Lower lobe of right lung (tissue), 2 donors: ENCODE measurements at regions not wholly inside any gene's neighbourhood (a gene's known extent, or its start where the extent isn't known, plus 50 kb on each side); places are given as distances from the start of the nearest gene placed in this dataset.

ENCODE experiments used
- ATAC-seq, 2 donors: fragments of 200-7000 bp; cut with Tn5 transposase; one replicate each; pipeline ENCODE4 v1.9.1; 2020 to 2022; ENCODE audit warnings: mild to moderate bottlenecking in 2 of 2, moderate library complexity in 2 of 2
- DNase-seq: peaks from one replicate; pipeline ENCODE4 v3.0.0-alpha.2; 2020
- H3K27ac ChIP-seq: fragments of 200-600 bp; one replicate; pipeline ENCODE4 v1.8.0; 2022
- H3K27me3 ChIP-seq: fragments of 200-600 bp; one replicate; pipeline ENCODE4 v1.8.0; 2022; ENCODE audit warnings: low read depth
- H3K36me3 ChIP-seq: fragments of 200-600 bp; one replicate; pipeline ENCODE4 v1.8.0; 2022; ENCODE audit warnings: mild to moderate bottlenecking
- H3K4me1 ChIP-seq: fragments of 200-600 bp; one replicate; pipeline ENCODE4 v1.8.0; 2022
- H3K4me3 ChIP-seq: fragments of 200-600 bp; one replicate; pipeline ENCODE4 v1.8.0; 2022; ENCODE audit warnings: mild to moderate bottlenecking
- H3K9me3 ChIP-seq: fragments of 200-600 bp; one replicate; pipeline ENCODE4 v1.8.0; 2022
- intact Hi-C: fragments of 100-400 bp; cut with DNase I; formaldehyde crosslinking; loops from one replicate; pipeline ENCODE4 v1.11.0; 2022
- TF ChIP-seq, protein P1 (sequence below): fragments of 200-600 bp; IDR thresholded peaks from one replicate; pipeline ENCODE4 v1.8.0; 2022; ENCODE audit warnings: antibody characterized with exemption, mild to moderate bottlenecking
- donor health status: DM: no; HTN: yes; CAD: no; lungs with severe emphysema.

DNA sequence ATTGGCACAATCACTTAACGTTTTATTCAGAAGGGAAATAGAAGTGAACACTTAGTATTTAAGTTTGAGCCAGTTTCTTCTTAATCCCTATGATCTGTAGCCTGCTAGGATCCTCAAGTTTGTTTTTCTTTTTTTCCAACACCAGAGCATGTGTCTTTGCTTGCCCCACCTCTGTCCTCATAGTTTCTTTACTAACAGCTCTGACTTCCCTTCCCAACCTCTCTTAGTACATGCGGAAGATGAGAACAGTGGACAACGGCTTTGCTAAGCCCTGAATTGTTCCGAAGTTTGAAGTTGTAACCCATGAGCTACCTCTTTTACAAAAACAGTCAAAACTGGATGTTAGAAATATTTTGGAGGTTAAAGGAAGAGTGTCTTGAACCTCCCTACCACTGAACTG is 61.7 kb upstream of the TAF11L2 start:
- Histone ChIP-seq H3K4me1 (no peaks in the 10 kb centered on the region), H3K36me3 (no peaks in the 10 kb centered on the region), H3K9me3 (peaks cover 5% of the 10 kb centered on the region), H3K27me3 (no peaks in the 10 kb centered on the region), H3K4me3 (peak overlapping the region; percentile 22), H3K27ac (peak overlapping the region; percentile 65)
- ATAC-seq (peak; percentile 75 to 80), DNase-seq (no peak)
- TF ChIP-seq, protein P1, sequence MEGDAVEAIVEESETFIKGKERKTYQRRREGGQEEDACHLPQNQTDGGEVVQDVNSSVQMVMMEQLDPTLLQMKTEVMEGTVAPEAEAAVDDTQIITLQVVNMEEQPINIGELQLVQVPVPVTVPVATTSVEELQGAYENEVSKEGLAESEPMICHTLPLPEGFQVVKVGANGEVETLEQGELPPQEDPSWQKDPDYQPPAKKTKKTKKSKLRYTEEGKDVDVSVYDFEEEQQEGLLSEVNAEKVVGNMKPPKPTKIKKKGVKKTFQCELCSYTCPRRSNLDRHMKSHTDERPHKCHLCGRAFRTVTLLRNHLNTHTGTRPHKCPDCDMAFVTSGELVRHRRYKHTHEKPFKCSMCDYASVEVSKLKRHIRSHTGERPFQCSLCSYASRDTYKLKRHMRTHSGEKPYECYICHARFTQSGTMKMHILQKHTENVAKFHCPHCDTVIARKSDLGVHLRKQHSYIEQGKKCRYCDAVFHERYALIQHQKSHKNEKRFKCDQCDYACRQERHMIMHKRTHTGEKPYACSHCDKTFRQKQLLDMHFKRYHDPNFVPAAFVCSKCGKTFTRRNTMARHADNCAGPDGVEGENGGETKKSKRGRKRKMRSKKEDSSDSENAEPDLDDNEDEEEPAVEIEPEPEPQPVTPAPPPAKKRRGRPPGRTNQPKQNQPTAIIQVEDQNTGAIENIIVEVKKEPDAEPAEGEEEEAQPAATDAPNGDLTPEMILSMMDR: no peak
- intact Hi-C loops: no loop called here

DNA sequence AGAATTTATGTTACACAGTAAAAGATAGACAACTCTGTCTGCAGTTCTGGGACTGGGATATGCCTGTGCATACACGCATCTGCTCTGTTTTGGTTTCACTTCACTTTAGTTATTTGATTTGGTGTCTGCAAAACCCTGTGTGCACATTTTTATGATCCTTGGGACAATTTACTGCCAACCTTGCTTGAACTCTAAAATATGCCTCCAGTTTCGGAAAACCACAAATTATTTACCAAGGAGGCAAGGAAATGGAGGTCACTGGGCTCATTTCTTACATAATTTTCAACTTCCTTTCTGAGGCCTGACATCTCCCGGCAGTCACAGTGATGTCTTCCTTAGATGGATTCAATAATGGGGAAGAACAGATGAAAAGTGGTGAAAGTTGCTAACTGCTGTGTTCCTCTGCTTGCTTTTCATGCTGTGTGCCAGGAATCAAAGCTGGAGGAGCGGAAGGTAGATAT is 61.2 kb upstream of the TAF11L2 start:
- Histone ChIP-seq H3K4me1 (no peaks in the 10 kb centered on the region), H3K9me3 (peaks cover 5% of the 10 kb centered on the region), H3K36me3 (no peaks in the 10 kb centered on the region), H3K27ac (peak overlapping the region; percentile 65), H3K4me3 (peak overlapping the region; percentile 22), H3K27me3 (no peaks in the 10 kb centered on the region)
- ATAC-seq: peak; percentile 74 to 77
- no peak for DNase-seq
- TF ChIP-seq, protein P1: no peak
- intact Hi-C loops: no loop called here

DNA sequence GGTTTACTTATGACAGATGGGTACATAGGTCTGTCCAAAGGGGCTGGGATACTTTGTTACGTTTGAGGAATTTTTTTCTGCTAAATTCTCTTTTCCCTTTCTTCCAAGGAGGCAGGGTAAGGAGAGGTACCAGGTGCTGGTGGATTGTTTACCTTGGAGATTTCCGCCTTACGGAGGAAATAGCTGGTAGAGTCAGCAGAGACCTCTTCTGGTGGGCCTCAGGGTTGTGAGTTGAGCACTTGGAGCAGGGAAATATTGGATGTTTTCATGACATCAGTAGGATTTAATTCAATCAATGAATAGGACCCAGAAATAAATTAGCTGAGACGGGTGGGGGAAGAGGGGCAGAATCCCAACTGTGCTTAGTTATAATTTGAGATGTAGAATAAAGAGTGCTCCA is 60.0 kb upstream of the TAF11L2 start:
- DNase-seq: no peak
- intact Hi-C loops: no loop called here
- no peak overlapping the region for H3K4me3 ChIP-seq
- no peak overlapping the region for H3K27ac ChIP-seq
- TF ChIP-seq, protein P1: no peak
- H3K4me1 ChIP-seq: no peaks in the 10 kb centered on the region
- no peaks in the 10 kb centered on the region for H3K27me3 ChIP-seq
- peaks cover 5% of the 10 kb centered on the region for H3K9me3 ChIP-seq
- H3K36me3 ChIP-seq: no peaks in the 10 kb centered on the region
- no peak for ATAC-seq

DNA sequence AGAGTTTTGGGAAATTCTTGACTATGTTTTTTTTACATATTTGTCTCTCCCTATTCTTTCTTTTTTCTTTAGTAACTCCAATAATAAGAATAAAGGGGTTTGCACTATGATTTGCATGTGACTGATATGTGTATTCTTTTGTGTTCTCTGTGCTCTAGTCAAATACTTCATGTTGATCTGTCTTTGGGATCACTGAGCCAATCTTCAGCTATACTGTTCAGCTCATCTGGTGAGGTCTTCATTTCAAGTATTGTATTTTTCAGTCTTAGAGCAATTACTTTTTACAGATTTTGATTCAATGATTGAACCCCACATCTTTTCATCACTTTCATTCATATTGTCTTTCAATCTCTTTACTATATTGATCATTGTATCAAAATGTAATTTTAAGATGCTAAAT is 58.1 kb upstream of the TAF11L2 start:
- intact Hi-C loops: no loop called here
- H3K36me3 ChIP-seq: no peaks in the 10 kb centered on the region
- DNase-seq (no peak), ATAC-seq (no peak)
- no peak overlapping the region for H3K4me3 ChIP-seq
- no peak overlapping the region for H3K27ac ChIP-seq
- TF ChIP-seq, protein P1: no peak
- peaks cover 5% of the 10 kb centered on the region for H3K9me3 ChIP-seq
- H3K4me1 ChIP-seq: no peaks in the 10 kb centered on the region
- H3K27me3 ChIP-seq: no peaks in the 10 kb centered on the region

DNA sequence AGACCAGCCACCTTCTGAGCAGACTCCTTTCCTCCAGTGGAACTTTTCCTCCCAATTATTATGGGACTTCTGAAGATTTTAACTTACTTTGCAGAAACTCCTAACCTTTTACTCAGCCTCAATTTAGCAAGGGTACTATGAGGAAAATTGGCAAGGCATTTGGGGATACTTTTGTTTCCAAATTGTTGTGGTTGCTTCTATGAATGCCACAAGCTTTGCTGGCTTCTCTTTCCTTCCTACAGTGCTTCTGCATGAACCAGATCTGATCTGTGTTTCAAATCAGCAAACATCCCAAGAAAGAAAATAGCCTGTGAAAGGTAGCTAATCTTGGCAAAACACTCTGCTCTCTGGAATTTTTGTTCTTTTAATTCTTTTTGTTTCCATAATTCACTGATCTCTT is 57.3 kb upstream of the TAF11L2 start:
- TF ChIP-seq, protein P1: no peak
- no peaks in the 10 kb centered on the region for H3K36me3 ChIP-seq
- no peak for DNase-seq
- no peak overlapping the region for H3K27ac ChIP-seq
- H3K4me1 ChIP-seq: no peaks in the 10 kb centered on the region
- no peak for ATAC-seq
- no peaks in the 10 kb centered on the region for H3K27me3 ChIP-seq
- H3K4me3 ChIP-seq: no peak overlapping the region
- peaks cover 5% of the 10 kb centered on the region for H3K9me3 ChIP-seq
- intact Hi-C loops: no loop called here

DNA sequence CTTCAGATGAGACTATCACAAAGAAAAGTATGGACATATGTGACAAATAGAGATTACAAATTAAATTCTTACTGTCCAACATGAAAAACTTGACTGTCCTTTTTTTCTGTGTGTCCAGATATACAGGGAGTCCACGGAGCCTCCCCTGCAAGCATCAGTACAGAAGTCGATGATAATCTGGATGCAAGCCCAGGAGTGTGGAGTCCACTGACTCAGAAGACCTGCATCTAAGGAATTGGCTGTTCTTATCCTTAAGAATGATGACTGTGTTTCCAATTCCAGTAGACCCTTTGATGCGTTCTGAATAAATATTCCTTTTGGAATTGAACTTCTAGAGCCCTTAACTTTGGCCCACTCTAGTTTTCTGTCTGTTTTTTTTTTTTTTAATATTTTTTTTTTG is 56.7 kb upstream of the TAF11L2 start:
- Histone ChIP-seq H3K9me3 (peaks cover 5% of the 10 kb centered on the region), H3K4me1 (no peaks in the 10 kb centered on the region), H3K4me3 (no peak overlapping the region), H3K27ac (no peak overlapping the region), H3K27me3 (no peaks in the 10 kb centered on the region), H3K36me3 (no peaks in the 10 kb centered on the region)
- intact Hi-C loops: no loop called here
- TF ChIP-seq, protein P1: no peak
- no peak for ATAC-seq
- DNase-seq: no peak
